ENCODE measurements at regions not wholly inside any gene's neighbourhood (a gene's known extent, or its start where the extent isn't known, plus 50 kb on each side); places are given as distances from the start of the nearest gene placed in this dataset.

GRCh38 chr4:123869286-123870215 is 473.0 kb downstream of the SPRY1 start:
- TF ChIP-seq, protein P1, sequence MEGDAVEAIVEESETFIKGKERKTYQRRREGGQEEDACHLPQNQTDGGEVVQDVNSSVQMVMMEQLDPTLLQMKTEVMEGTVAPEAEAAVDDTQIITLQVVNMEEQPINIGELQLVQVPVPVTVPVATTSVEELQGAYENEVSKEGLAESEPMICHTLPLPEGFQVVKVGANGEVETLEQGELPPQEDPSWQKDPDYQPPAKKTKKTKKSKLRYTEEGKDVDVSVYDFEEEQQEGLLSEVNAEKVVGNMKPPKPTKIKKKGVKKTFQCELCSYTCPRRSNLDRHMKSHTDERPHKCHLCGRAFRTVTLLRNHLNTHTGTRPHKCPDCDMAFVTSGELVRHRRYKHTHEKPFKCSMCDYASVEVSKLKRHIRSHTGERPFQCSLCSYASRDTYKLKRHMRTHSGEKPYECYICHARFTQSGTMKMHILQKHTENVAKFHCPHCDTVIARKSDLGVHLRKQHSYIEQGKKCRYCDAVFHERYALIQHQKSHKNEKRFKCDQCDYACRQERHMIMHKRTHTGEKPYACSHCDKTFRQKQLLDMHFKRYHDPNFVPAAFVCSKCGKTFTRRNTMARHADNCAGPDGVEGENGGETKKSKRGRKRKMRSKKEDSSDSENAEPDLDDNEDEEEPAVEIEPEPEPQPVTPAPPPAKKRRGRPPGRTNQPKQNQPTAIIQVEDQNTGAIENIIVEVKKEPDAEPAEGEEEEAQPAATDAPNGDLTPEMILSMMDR (IDR thresholded peaks at IDR 0.05), result no peak
- TF ChIP-seq POLR2A (IDR thresholded peaks at IDR 0.05) (no peak), POLR2AphosphoS5 (IDR thresholded peaks at IDR 0.05) (no peak), EP300 (IDR thresholded peaks at IDR 0.05) (no peak)

All from sigmoid colon (tissue), 4 donors.